GM18951 (cell line): ENCODE measurements at regions not wholly inside any gene's neighbourhood (a gene's known extent, or its start where the extent isn't known, plus 50 kb on each side); places are given as distances from the start of the nearest gene placed in this dataset.
"Not testable (repeated sequence)": the region's sequence is repeated elsewhere in the genome, so short reads cannot be mapped to it uniquely, and the experiment has no call there.

Experiments used
- POLR2A ChIP-seq: IDR thresholded peaks from 4 replicates; pipeline ENCODE4 v1.6.1; 2011; ENCODE audit warnings: mild to moderate bottlenecking; ENCODE audit not compliant: insufficient read length, insufficient read depth; ENCODE audit errors: extremely low read depth
- in situ Hi-C: fragments of 300-500 bp; cut with MboI; formaldehyde crosslinking; loops from one replicate; pipeline ENCODE4 v1.12.0; 2022; ENCODE audit warnings: low sequenced_read_pairs, mixed read lengths, inconsistent platforms; ENCODE audit not compliant: unreplicated experiment

- in situ Hi-C loops, result no loop called here
- no peak for TF ChIP-seq POLR2A
Measured at GRCh38 chr7:149633976-149634945, 136.7 kb upstream of the ZNF746 start.

GRCh38 chr7:149628361-149629149 is 130.9 kb upstream of the ZNF746 start:
- in situ Hi-C loops, result not testable (repeated sequence)

- in situ Hi-C loops, result no loop called here
- no peak for TF ChIP-seq POLR2A
Measured at GRCh38 chr7:149627911-149628310, 130.3 kb upstream of the ZNF746 start.

GRCh38 chr7:149626972-149627371 is 129.4 kb upstream of the ZNF746 start:
- in situ Hi-C loops, result no loop called here
- no peak for TF ChIP-seq POLR2A

GRCh38 chr7:149625947-149626392 is 128.4 kb upstream of the ZNF746 start:
- TF ChIP-seq POLR2A, result no peak
- in situ Hi-C loops, result no loop called here

- TF ChIP-seq POLR2A, result no peak
- in situ Hi-C loops, result no loop called here
Measured at GRCh38 chr7:149625340-149625946, 127.8 kb upstream of the ZNF746 start.

GRCh38 chr7:149624419-149625339 is 127.1 kb upstream of the ZNF746 start:
- peak; percentile 89 for TF ChIP-seq POLR2A
- in situ Hi-C loops, result no loop called here

- in situ Hi-C loops, result no loop called here
- TF ChIP-seq POLR2A, result no peak
Measured at GRCh38 chr7:149624006-149624405, 126.4 kb upstream of the ZNF746 start.

GRCh38 chr7:149623262-149623997 is 125.8 kb upstream of the ZNF746 start:
- in situ Hi-C loops, result not testable (repeated sequence)

GRCh38 chr7:149622444-149623210 is 125.0 kb upstream of the ZNF746 start:
- in situ Hi-C loops, result no loop called here
- no peak for TF ChIP-seq POLR2A

- no peak for TF ChIP-seq POLR2A
- in situ Hi-C loops, result no loop called here
Measured at GRCh38 chr7:149621776-149622175, 124.2 kb upstream of the ZNF746 start.
